ENCODE measurements at regions not wholly inside any gene's neighbourhood (a gene's known extent, or its start where the extent isn't known, plus 50 kb on each side); places are given as distances from the start of the nearest gene placed in this dataset.

GRCh38 chr6:132972254-132972653, 157.9 kb downstream of the RPS12 start:
- H3K4me1 ChIP-seq (ENCODE audit: insufficient read depth, low read length), result peaks cover 3% of the 10 kb centered on the region; the same call in 1 of the 2 replicates
- Mint-ChIP-seq H3K27ac (no peak overlapping the region), H3K9me3 (no peaks in the 10 kb centered on the region), H3K4me1 (peaks cover 29% of the 10 kb centered on the region in 2 experiments), H3K4me3 (no peak overlapping the region), H3K27me3 (ENCODE audit: low read depth) (no peaks in the 10 kb centered on the region), H3K36me3 (ENCODE audit: insufficient read depth in 1 of 3, low read depth in 3 of 3) (no peaks in the 10 kb centered on the region)
- no peaks in the 10 kb centered on the region for H3K27me3 ChIP-seq (ENCODE audit: insufficient read depth, low read length)
- H2AFZ ChIP-seq (ENCODE audit: low read length), result no peak overlapping the region
- H2AK5ac ChIP-seq (ENCODE audit: insufficient read length, low read length), result no peak overlapping the region
- H2BK120ac ChIP-seq (ENCODE audit: low read depth, low read length, poor library complexity, severe bottlenecking), result no peak overlapping the region
- H3T11ph ChIP-seq (ENCODE audit: low read length), result no peak overlapping the region
- H3K79me1 ChIP-seq (ENCODE audit: insufficient read depth, low read depth, low read length, poor library complexity, severe bottlenecking), result no peaks in the 10 kb centered on the region
- H3K9me3 ChIP-seq (ENCODE audit: control insufficient read depth, low read depth, low read length), result no peaks in the 10 kb centered on the region
- H3K18ac ChIP-seq (ENCODE audit: insufficient read length, low read depth, low read length), result no peak overlapping the region
- H3K23me2 ChIP-seq (ENCODE audit: insufficient read length, low read depth, low read length, poor library complexity, severe bottlenecking), result no peaks in the 10 kb centered on the region
- no peak overlapping the region for H2BK12ac ChIP-seq (ENCODE audit: insufficient read length, low read depth, low read length)
- no peak overlapping the region for H3K14ac ChIP-seq (ENCODE audit: insufficient read depth, low read length)
- H4K8ac ChIP-seq (replicated peaks; ENCODE audit: insufficient read length, low read depth, low read length), result no peak overlapping the region
- H3K23ac ChIP-seq (ENCODE audit: insufficient read length, low read depth, low read length), result no peak overlapping the region
- no peak overlapping the region for H4K91ac ChIP-seq (ENCODE audit: insufficient read length, low read depth, low read length)
- no peak for DNase-seq
- no peak for TF ChIP-seq CTCF (conservative IDR thresholded peaks at IDR 0.05)
- no peak overlapping the region for H2BK15ac ChIP-seq (ENCODE audit: low read depth, low read length)
- no peak overlapping the region for H3K4me2 ChIP-seq (ENCODE audit: insufficient read depth, insufficient read length, low read length)
- no peak overlapping the region for H2BK5ac ChIP-seq (ENCODE audit: insufficient read length, low read length)
- H3K27ac ChIP-seq (ENCODE audit: insufficient read length, low read depth, low read length), result no peak overlapping the region
- no peaks in the 10 kb centered on the region for H3K79me2 ChIP-seq (ENCODE audit: insufficient read depth, low read length)
- no peak overlapping the region for H3K4ac ChIP-seq (ENCODE audit: low read depth, low read length)
- no peaks in the 10 kb centered on the region for H4K20me1 ChIP-seq (ENCODE audit: control insufficient read depth, insufficient read depth, insufficient read length)
- H3K56ac ChIP-seq (ENCODE audit: insufficient read length, low read depth, low read length), result no peak overlapping the region
- no peak overlapping the region for H3K9ac ChIP-seq (ENCODE audit: extremely low read depth, insufficient read length, low read length)
- no peak overlapping the region for H2BK20ac ChIP-seq (ENCODE audit: low read depth, low read length, poor library complexity, severe bottlenecking)
- no peak overlapping the region for H4K5ac ChIP-seq (ENCODE audit: insufficient read length, low read depth, low read length)
